ENCODE measurements at regions not wholly inside any gene's neighbourhood (a gene's known extent, or its start where the extent isn't known, plus 50 kb on each side); places are given as distances from the start of the nearest gene placed in this dataset.

- no peaks in the 10 kb centered on the region for H3K4me1 ChIP-seq (ENCODE audit: control insufficient read depth in 4 of 4, insufficient read depth in 4 of 4, low read length in 3 of 4)
- H3K36me3 ChIP-seq (ENCODE audit: control insufficient read depth in 4 of 4, insufficient read depth in 3 of 4, low read depth in 1 of 4, low read length in 3 of 4): no peaks in the 10 kb centered on the region
- no peaks in the 10 kb centered on the region for H3K9me3 ChIP-seq (ENCODE audit: control insufficient read depth in 4 of 4, low read length in 3 of 4)
- H3K4me3 ChIP-seq (ENCODE audit: low read depth in 1 of 3, low read length in 3 of 3): no peak overlapping the region
- WGBS: 45% methylated on average over 1 of the region's 1 CpG
- H3K27ac ChIP-seq (ENCODE audit: low read depth in 1 of 2, low read length in 2 of 2): no peak overlapping the region
- no peak for DNase-seq (ENCODE audit: low spot score)
- H3K9ac ChIP-seq (ENCODE audit: low read depth in 1 of 2, low read length in 2 of 2): no peak overlapping the region
- H3K27me3 ChIP-seq (ENCODE audit: control insufficient read depth in 4 of 4, insufficient read depth in 4 of 4, low read length in 3 of 4): no peaks in the 10 kb centered on the region
- no peak for TF ChIP-seq EGR1 (IDR thresholded peaks at IDR 0.05; ENCODE audit: low read depth in 2 of 2)
- TF ChIP-seq RXRA (IDR thresholded peaks at IDR 0.05): no peak
- no peak for TF ChIP-seq HNF4A (conservative IDR thresholded peaks at IDR 0.05)
- TF ChIP-seq, protein P1, sequence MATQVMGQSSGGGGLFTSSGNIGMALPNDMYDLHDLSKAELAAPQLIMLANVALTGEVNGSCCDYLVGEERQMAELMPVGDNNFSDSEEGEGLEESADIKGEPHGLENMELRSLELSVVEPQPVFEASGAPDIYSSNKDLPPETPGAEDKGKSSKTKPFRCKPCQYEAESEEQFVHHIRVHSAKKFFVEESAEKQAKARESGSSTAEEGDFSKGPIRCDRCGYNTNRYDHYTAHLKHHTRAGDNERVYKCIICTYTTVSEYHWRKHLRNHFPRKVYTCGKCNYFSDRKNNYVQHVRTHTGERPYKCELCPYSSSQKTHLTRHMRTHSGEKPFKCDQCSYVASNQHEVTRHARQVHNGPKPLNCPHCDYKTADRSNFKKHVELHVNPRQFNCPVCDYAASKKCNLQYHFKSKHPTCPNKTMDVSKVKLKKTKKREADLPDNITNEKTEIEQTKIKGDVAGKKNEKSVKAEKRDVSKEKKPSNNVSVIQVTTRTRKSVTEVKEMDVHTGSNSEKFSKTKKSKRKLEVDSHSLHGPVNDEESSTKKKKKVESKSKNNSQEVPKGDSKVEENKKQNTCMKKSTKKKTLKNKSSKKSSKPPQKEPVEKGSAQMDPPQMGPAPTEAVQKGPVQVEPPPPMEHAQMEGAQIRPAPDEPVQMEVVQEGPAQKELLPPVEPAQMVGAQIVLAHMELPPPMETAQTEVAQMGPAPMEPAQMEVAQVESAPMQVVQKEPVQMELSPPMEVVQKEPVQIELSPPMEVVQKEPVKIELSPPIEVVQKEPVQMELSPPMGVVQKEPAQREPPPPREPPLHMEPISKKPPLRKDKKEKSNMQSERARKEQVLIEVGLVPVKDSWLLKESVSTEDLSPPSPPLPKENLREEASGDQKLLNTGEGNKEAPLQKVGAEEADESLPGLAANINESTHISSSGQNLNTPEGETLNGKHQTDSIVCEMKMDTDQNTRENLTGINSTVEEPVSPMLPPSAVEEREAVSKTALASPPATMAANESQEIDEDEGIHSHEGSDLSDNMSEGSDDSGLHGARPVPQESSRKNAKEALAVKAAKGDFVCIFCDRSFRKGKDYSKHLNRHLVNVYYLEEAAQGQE (IDR thresholded peaks at IDR 0.05): no peak
- TF ChIP-seq, protein P2, sequence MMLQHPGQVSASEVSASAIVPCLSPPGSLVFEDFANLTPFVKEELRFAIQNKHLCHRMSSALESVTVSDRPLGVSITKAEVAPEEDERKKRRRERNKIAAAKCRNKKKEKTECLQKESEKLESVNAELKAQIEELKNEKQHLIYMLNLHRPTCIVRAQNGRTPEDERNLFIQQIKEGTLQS (IDR thresholded peaks at IDR 0.05): no peak
- TF ChIP-seq TAF1 (conservative IDR thresholded peaks at IDR 0.05): no peak
- TF ChIP-seq YY1 (IDR thresholded peaks at IDR 0.05): no peak
- TF ChIP-seq, protein P3, sequence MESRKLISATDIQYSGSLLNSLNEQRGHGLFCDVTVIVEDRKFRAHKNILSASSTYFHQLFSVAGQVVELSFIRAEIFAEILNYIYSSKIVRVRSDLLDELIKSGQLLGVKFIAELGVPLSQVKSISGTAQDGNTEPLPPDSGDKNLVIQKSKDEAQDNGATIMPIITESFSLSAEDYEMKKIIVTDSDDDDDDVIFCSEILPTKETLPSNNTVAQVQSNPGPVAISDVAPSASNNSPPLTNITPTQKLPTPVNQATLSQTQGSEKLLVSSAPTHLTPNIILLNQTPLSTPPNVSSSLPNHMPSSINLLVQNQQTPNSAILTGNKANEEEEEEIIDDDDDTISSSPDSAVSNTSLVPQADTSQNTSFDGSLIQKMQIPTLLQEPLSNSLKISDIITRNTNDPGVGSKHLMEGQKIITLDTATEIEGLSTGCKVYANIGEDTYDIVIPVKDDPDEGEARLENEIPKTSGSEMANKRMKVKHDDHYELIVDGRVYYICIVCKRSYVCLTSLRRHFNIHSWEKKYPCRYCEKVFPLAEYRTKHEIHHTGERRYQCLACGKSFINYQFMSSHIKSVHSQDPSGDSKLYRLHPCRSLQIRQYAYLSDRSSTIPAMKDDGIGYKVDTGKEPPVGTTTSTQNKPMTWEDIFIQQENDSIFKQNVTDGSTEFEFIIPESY (IDR thresholded peaks at IDR 0.05): no peak
- TF ChIP-seq NR2F2 (IDR thresholded peaks at IDR 0.05): no peak
- TF ChIP-seq RAD21 (IDR thresholded peaks at IDR 0.05): no peak
- no peak for TF ChIP-seq FOXA1 (IDR thresholded peaks at IDR 0.05)
- TF ChIP-seq, protein P4, sequence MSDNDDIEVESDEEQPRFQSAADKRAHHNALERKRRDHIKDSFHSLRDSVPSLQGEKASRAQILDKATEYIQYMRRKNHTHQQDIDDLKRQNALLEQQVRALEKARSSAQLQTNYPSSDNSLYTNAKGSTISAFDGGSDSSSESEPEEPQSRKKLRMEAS (IDR thresholded peaks at IDR 0.05): no peak
- no peak for TF ChIP-seq JUND (IDR thresholded peaks at IDR 0.05)
- TF ChIP-seq, protein P5, sequence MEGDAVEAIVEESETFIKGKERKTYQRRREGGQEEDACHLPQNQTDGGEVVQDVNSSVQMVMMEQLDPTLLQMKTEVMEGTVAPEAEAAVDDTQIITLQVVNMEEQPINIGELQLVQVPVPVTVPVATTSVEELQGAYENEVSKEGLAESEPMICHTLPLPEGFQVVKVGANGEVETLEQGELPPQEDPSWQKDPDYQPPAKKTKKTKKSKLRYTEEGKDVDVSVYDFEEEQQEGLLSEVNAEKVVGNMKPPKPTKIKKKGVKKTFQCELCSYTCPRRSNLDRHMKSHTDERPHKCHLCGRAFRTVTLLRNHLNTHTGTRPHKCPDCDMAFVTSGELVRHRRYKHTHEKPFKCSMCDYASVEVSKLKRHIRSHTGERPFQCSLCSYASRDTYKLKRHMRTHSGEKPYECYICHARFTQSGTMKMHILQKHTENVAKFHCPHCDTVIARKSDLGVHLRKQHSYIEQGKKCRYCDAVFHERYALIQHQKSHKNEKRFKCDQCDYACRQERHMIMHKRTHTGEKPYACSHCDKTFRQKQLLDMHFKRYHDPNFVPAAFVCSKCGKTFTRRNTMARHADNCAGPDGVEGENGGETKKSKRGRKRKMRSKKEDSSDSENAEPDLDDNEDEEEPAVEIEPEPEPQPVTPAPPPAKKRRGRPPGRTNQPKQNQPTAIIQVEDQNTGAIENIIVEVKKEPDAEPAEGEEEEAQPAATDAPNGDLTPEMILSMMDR (IDR thresholded peaks at IDR 0.05; ENCODE audit: low read depth, low read length, missing input control): no peak
- no peak for TF ChIP-seq FOXA2 (IDR thresholded peaks at IDR 0.05)
- TF ChIP-seq HNF4G (IDR thresholded peaks at IDR 0.05): no peak
- TF ChIP-seq SP1 (IDR thresholded peaks at IDR 0.05): no peak
- no peak for TF ChIP-seq GABPA (IDR thresholded peaks at IDR 0.05 in 1 of 2, conservative IDR thresholded peaks at IDR 0.05 in 1 of 2)
Observed at GRCh38 chr11:87573708-87574107, 536.0 kb downstream of the TMEM135 start.

Data from liver (tissue), 8 donors.